GM10248 (cell line): ENCODE measurements at regions not wholly inside any gene's neighbourhood (a gene's known extent, or its start where the extent isn't known, plus 50 kb on each side); places are given as distances from the start of the nearest gene placed in this dataset.
"Not testable (repeated sequence)": the region's sequence is repeated elsewhere in the genome, so short reads cannot be mapped to it uniquely, and the experiment has no call there.

Experiments
- CTCF ChIA-PET: fragments of 300-600 bp; sonication (Branson Sonifier 250); formaldehyde crosslinking; extraction: SDS; loops from one replicate; lab custom pipeline; 2021; ENCODE audit warnings: antibody characterized with exemption; lab: Yijun Ruan, JAX
- POLR2A ChIA-PET: fragments of 350-650 bp; sonication (Branson Sonifier 250); formaldehyde crosslinking; extraction: SDS; loops from one replicate; lab custom pipeline; 2020; ENCODE audit warnings: antibody characterized with exemption; lab: Yijun Ruan, JAX
- DNase-seq: peaks from one replicate; pipeline ENCODE4 v3.0.0; 2012; ENCODE audit errors: extremely low spot score

DNA sequence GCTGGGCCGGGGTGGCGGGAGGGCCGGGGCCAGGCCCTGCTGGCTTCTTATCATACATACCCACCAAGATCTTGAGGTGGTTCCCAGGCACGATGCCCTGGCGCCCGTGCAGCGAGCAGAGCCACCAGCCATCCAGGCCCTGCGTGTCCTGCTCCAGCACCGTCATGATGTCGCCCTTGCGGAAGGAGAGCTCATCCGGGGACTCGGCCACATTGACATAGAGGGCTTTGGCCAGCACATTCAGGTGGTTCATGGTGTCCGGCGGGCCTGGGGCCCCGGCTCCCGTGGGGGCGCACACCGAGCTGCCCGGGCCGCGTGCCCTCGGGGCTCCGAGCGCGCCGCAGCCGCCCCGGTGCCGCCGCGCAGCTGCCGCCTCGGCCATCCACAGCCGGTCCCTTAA lies 467.5 kb downstream of the GOLGA6L6 start:
- DNase-seq, POLR2A ChIA-PET, CTCF ChIA-PET: not testable (repeated sequence)

DNA sequence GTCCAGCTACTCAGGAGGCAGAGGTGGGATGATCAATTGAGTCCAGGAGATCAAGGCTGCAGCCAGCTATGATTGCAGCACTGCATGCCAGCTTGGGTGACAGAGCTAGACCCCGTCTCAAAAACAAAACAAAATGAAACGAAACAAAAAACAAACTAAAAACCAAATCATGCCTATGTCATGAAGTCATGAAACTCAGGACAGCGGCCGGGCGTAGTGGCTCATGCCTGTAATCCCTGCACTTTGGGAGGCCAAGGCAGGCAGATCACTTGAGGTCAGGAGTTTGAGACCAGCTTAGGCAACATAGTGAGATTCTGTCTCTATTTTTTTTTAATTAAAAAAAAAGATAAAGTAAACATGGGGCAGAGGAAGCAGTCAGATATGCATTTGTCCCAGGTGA lies 472.6 kb downstream of the GOLGA6L6 start:
- DNase-seq, CTCF ChIA-PET, POLR2A ChIA-PET: not testable (repeated sequence)

DNA sequence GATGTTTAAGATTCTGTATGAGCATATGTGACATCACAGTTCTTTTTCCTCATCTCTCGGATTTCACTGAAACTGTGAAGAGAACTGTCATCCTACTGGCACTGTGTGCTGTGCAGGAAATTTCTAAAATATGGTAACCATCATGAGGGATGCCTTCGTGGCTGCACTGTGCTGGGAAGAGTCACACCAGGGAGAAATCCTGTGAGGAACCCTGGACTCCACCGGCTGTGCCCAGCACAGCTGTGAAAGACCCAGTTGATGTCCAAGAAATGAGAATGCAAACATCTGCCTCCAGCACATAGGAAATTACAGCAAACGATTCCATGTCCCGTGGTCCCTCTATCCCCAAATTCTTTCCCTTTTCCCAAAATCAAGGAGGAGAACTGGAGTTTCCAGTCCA lies 475.4 kb downstream of the GOLGA6L6 start:
- POLR2A ChIA-PET, CTCF ChIA-PET, DNase-seq: not testable (repeated sequence)

DNA sequence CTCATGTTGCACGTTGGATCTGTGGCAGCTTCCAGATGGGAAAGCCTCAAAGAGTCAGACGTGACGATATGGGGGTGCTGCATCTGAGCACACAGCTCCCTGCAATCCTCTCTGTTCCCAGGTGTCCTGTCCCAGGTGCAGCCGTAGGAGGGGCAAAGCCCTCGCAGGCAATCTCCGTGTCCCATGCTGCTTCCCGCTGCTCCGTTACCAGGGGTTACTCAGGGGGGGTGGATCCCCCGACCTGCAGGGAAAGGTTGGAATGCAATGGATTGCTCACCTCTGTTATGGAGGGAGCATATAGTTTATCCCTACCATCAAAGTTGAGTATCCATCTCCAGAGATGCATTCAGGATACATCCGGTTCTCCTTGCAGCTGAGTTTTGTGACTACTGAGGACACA lies 476.1 kb downstream of the GOLGA6L6 start:
- POLR2A ChIA-PET, DNase-seq, CTCF ChIA-PET: not testable (repeated sequence)

DNA sequence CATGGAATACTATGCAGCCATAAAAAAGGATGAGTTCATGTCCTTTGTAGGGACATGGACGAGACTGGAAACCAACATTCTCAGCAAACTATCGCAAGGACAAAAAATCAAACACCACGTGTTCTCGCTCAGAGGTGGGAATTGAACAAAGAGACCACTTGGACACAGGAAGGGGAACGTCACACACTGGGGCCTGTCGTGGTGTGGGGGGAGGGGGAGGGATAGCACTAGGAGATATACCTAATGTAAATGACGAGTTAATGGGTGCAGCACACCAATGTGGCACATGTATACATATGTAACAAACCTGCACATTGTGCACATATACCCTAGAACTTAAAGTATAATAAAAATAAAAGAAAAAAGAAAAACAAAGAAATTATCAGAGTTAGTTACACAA lies 478.4 kb downstream of the GOLGA6L6 start:
- POLR2A ChIA-PET, CTCF ChIA-PET, DNase-seq: not testable (repeated sequence)

DNA sequence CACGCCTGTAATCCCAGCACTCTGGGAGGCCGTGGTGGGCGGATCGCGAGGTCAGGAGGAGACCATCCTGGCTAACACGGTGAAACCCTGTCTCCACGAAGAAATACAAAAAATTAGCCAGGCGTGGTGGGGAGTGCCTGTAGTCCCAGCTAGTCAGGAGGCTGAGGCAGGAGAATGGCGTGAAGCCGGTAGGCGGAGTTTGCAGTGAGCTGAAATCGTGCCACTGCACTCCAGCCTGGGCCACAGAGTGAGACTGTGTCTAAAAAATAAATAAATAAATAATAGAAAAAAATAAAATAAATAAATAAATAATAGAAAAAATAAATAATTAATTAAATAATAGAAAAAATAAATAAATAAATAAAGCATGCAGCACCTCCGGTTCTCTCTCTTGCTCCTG lies 480.8 kb downstream of the GOLGA6L6 start:
- CTCF ChIA-PET, POLR2A ChIA-PET, DNase-seq: not testable (repeated sequence)

DNA sequence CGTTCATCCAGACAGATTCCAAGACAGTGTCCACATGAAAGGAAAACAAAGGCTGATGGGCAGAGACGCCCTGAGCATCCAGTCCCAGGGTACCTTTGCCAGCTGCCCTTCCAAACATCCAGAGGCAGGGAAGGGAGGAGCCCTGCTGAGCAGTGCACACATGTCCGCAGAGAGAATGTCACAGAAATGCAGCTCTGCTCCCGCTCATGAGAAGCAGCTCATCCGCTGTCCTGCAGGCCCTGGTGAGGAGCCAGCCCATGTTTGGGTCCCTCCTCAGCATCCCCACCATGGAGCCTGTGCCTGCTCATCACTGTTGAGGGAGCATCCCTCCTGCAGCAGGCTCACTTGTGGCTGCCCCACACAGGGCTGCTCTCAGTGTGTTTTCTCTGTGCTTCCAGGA lies 484.7 kb downstream of the GOLGA6L6 start:
- DNase-seq, CTCF ChIA-PET, POLR2A ChIA-PET: not testable (repeated sequence)

DNA sequence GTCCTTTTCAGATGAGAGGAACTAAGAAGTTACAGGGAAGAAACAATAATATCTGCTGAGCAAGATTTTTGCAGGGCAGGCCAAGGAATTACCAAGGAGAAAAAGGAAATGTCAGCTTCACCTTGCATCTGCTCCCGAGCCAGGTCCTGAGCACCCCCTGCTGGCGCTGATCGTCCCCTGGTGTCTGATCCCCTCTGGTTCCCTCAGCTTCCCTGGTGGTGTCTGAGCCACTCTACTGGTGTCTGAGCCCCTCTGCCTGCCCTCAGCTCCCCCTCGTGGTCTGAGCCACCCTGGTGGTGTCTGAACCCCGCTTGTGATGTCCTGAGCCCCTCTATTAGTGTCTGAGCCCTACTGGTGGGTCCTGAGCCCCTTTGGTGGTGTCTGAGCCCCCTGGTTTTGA lies 485.7 kb downstream of the GOLGA6L6 start:
- POLR2A ChIA-PET, DNase-seq, CTCF ChIA-PET: not testable (repeated sequence)

DNA sequence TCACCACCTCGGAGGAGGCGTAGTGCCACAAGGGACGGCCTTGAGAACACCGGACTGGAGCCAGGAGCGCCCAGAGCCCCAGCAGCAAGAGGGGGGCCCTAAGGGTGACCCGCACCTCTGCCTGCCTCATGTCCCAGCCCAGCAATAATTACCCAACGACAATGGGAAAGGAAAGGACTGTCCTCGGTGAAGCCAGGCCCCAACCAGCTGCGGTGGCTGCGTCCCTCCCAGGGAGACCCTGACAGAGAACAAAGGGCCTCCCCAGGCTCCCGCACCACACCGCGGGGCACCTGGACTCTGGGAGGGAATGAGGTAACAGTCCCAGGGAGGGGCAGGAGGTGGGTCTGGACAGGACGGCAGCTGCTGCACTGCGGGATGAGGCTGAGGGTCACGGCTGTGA lies 493.4 kb downstream of the GOLGA6L6 start:
- POLR2A ChIA-PET, CTCF ChIA-PET, DNase-seq: not testable (repeated sequence)

DNA sequence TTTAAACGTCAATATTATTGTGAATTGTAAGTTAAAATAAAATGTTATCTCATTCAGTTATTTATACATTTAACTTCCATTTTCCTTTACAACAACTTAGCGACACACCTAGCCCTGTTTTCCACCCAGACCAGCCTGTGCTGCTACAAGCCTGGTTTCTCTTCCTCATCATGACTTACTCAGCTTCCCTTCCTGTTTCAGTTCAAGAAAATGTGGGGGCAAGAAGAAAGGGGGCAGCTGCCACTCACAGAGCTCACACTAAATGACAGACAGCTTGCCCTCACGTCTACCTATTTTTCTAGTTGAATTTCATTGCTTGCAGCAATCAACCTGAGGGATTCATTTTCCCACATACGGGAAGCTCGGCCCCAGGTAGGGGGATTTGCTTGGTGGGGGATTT lies 496.4 kb downstream of the GOLGA6L6 start:
- POLR2A ChIA-PET, DNase-seq, CTCF ChIA-PET: not testable (repeated sequence)

DNA sequence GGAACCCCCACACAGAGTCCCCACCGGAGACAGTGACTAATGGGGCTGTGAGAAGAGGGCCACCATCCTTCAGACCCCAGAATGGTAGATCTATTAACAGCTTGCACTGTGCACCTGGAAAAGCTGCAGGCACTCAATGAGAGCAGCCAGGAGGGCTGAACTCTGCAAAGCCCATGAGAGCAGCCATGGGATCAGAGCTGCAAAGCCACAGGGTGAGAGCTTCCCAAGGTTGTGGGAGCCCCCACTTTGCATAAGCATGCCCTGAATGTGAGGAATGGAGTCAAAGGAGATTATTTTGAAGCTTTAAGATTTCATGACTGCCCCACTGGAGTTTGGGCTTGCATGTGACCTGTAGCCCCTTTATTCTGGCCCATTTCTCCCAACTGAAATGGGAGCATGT lies 500.9 kb downstream of the GOLGA6L6 start:
- CTCF ChIA-PET, DNase-seq, POLR2A ChIA-PET: not testable (repeated sequence)

DNA sequence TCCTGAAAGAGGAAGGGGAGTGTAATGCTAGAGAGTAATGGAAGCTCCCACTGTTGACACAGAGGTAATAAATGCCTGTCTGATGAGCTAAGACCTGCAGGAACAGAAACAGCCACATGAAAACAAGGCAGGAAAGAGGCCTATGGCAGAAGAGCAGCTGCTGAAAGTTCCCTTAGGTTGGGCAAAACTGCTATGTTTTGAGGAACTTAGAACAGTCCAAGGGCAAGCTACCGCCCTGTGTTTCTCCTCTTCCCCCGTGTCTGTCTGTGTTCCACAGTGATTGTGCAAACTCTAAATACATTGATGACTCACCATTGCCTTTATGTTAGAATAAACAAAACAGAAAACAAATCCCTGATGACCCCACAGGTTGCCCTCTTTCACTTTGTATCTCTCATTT lies 516.6 kb downstream of the GOLGA6L6 start:
- POLR2A ChIA-PET: not testable (repeated sequence)

DNA sequence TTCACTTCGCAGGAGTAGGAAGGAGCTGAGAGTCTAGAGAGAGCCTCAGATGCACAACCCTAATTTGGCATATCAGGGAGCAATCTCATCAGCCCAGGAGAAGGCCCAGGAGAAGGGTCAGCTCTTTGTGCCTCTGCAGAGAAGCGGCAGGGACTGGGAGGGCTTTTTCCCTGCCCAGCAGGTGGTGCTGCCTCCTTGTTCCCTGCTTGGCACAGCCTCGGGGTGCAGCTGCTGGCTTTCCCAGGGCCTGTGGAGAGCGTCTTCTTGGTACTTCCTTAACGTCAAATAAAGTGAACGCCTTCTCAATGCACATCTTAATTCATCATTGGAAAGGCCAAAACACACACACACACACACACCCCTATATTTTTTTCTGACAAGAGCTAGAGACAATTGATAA lies 519.3 kb downstream of the GOLGA6L6 start:
- CTCF ChIA-PET, DNase-seq, POLR2A ChIA-PET: not testable (repeated sequence)

More for the DNA sequence above, 516.6 kb downstream of the GOLGA6L6 start:
- CTCF ChIA-PET, DNase-seq: not testable (repeated sequence)

DNA sequence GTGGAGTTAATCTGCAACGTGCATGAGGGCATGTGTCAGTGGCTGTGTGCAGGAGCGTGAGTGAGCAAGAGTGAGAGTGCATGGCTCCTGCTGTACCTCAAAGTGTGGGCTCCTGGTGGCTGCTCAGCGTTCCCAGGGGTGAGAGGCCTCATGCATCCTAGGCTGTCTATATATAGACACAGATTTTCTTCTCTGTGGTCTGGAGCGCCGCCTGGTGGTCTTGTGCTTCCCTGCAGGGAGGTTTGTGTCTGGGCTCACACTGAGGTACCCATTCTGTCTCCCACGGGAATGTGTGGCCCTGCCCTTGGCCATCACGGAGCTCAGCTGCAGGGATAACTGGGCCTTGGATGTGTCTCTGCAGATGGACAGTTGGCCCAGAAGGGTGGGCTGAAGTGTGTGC lies 520.2 kb downstream of the GOLGA6L6 start:
- CTCF ChIA-PET, POLR2A ChIA-PET, DNase-seq: not testable (repeated sequence)

DNA sequence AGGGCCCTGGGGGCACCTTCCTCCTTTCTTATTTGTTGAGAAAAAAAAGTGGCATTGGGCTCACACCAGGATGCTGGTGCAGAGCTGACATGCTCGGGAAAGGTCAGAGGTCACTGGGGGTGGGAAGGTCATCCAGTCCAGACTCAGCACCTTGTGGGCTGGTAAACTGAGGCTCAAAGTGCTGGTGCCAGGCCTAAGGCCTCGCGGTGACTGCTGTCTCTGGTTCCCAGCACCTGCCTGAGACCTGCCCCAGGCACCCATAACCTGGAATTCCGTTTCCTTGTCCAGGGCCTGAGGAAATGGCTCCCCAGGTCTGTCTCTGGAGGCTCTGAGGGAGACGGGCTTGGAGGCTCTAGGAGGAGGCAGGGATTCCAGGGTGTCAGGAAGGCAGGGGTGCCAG lies 521.0 kb downstream of the GOLGA6L6 start:
- CTCF ChIA-PET, DNase-seq, POLR2A ChIA-PET: not testable (repeated sequence)

DNA sequence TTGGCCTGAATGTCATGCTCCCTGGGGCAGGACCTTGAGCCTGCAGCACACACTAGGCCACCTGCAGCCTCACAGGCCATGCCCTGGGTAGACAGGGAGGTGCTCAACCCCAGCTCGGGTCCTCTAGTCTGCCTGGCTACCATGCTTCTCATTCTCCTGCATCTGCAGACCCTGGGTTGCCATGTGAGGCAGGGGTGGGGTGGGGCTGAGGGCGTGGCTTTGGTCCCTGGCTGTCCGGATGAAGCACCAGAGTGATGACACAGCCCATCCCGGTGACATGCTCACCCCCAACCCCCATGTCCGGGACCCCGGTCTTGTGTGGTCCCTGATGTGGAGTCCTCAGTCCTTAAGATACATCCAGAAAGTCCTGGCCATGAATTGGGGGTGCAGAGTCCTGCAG lies 521.8 kb downstream of the GOLGA6L6 start:
- CTCF ChIA-PET, DNase-seq, POLR2A ChIA-PET: not testable (repeated sequence)

DNA sequence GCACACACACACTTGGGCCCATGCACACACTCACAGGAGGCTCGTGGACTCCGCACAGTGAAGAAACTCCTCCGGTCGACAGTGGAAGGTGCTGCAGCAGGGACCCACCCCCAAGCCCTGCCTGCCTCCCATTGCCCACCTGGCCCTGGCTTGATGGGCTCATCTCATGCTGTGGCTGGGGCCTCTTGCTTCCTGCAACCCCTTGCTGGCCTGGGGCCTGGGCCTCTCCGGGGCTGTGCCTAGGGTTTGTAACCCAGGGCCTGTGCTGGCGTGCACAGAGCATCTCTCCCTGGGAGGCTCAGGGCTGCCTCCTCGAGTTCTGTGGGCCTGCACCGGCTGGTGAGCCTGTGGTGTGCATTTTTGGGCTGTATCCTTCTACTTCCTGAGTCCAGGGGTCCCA lies 524.0 kb downstream of the GOLGA6L6 start:
- CTCF ChIA-PET, DNase-seq, POLR2A ChIA-PET: not testable (repeated sequence)

DNA sequence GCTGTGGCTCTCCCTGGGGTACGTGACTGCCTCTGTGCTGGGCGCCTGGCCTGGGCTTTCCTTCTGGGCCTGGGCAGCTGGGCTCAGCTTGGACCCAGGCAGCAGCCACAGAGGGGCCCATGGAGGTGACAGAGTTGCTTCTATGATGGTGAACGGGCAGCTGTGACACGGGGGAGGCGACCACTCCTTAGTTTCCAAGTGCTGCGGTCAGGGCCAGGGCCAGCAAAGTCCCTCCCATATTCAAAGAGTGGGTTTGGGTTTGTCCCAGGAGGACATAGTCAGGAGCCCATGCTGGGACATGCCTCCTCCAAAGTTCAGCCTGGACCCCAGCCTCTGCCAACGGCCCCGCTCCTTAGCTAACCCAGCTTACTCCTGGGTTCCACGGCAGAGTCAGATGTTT lies 524.7 kb downstream of the GOLGA6L6 start:
- CTCF ChIA-PET, DNase-seq, POLR2A ChIA-PET: not testable (repeated sequence)

DNA sequence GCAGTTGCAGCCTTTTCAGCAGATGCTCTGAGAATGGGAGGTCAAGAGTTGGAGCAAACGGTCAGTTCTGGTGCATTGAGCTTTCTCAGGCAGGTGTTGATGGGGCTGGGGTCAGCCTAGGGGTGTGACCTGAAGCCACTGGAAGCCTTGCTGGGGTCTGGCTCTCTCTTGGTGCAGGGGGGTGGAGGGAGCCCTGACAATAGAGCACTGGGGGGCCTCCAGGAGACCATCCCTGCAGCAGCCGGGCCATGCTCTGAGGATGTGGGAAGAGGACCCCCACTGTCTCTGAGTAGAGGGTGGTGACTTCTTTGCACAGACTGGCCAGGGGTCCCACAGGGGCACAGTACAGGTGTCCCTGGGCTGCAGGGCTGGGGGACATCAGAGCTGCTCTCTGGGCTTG lies 528.8 kb downstream of the GOLGA6L6 start:
- CTCF ChIA-PET, POLR2A ChIA-PET, DNase-seq: not testable (repeated sequence)

DNA sequence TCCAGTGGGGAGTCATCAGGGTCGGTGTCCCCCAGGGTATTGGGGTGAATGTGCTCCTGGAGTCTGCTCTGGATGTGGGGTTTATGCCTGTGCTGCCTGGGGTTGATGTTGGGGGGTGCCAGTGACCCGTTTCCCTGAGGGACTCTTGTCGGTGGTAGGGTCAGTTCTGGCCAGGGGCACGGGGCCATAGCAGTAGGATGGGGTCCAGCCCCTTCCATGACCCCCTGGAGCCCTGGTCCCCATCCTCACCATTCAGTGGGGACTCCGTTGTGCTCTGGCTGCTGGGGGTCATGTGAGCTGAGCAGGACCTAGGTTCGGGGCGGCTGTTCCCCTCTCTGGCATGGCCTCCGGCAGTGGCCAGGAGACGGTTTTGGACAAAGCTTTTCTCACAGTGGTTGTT lies 530.8 kb downstream of the GOLGA6L6 start:
- DNase-seq, POLR2A ChIA-PET, CTCF ChIA-PET: not testable (repeated sequence)
